Ovary (tissue), 3 donors: ENCODE measurements at regions not wholly inside any gene's neighbourhood (a gene's known extent, or its start where the extent isn't known, plus 50 kb on each side); places are given as distances from the start of the nearest gene placed in this dataset.

Experiments
- EP300 ChIP-seq: sonication (generic); formaldehyde crosslinking; IDR thresholded peaks from one replicate; pipeline ENCODE4 v1.6.1; 2017; ENCODE audit warnings: antibody characterized with exemption
- POLR2A ChIP-seq: fragments of 450-650 bp; IDR thresholded peaks from one replicate; pipeline ENCODE4 v1.6.1; 2017; ENCODE audit warnings: antibody characterized with exemption, mild to moderate bottlenecking, moderate library complexity
- TF ChIP-seq, protein P1 (sequence below), 3 donors: fragments of 450-650 bp in 2 of 3; fragments of 200-600 bp in 1 of 3; IDR thresholded peaks; one replicate each; pipeline versions ENCODE4 v1.5.1 to v1.8.0; 2016 to 2022; ENCODE audit warnings: antibody characterized with exemption in 3 of 3, mild to moderate bottlenecking in 1 of 3
- donor health status: DM: no; HTN: no; CAD: no.

DNA sequence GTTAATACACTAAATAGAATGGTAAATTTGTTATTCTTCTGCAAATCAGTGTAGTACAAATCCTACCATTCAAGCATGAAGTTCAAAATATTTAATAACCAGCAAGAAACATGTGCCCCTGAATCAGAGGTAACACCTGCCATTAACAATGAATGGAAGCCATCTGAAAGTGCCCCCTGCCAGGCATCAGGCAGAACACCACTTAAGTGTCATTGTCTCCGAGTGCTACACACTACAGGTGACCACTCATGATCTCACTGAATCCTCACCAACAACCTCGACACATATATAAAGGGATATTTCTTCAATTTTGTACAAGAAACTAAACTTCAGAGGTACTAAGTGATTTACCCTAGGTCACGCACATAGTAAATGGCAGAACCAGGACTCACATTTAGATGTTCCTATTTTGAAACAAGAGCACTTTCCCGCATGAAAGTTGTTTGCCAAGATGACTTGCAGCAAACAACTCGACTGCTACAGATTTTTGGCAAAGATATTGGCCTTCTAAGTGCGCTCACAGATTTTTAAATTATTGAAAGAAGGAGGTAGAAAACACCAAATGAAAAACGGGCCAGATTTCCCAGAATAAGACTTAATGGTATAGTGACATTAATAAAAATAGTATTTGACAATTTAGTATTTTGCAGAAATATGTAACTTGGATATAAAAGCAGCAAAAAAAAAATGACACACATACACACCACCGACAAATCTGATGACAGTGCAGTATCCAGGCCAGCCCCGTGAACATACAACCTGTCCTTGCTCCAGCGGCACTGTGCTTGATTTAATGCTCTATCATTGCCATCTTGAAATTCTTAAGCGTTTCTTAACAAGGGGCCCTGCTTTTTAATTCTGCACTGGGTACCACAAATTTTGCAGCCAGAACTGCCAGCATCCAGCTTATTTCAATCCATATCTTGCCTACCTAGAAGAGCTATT, 274.5 kb downstream of the ALDH8A1 start:
- TF ChIP-seq EP300 (no peak), POLR2A (no peak)
- TF ChIP-seq, protein P1, sequence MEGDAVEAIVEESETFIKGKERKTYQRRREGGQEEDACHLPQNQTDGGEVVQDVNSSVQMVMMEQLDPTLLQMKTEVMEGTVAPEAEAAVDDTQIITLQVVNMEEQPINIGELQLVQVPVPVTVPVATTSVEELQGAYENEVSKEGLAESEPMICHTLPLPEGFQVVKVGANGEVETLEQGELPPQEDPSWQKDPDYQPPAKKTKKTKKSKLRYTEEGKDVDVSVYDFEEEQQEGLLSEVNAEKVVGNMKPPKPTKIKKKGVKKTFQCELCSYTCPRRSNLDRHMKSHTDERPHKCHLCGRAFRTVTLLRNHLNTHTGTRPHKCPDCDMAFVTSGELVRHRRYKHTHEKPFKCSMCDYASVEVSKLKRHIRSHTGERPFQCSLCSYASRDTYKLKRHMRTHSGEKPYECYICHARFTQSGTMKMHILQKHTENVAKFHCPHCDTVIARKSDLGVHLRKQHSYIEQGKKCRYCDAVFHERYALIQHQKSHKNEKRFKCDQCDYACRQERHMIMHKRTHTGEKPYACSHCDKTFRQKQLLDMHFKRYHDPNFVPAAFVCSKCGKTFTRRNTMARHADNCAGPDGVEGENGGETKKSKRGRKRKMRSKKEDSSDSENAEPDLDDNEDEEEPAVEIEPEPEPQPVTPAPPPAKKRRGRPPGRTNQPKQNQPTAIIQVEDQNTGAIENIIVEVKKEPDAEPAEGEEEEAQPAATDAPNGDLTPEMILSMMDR (IDR thresholded peaks at IDR 0.05), result no peak
